ENCODE measurements at regions not wholly inside any gene's neighbourhood (a gene's known extent, or its start where the extent isn't known, plus 50 kb on each side); places are given as distances from the start of the nearest gene placed in this dataset.
"Not testable (repeated sequence)": the region's sequence is repeated elsewhere in the genome, so short reads cannot be mapped to it uniquely, and the experiment has no call there.

DNA sequence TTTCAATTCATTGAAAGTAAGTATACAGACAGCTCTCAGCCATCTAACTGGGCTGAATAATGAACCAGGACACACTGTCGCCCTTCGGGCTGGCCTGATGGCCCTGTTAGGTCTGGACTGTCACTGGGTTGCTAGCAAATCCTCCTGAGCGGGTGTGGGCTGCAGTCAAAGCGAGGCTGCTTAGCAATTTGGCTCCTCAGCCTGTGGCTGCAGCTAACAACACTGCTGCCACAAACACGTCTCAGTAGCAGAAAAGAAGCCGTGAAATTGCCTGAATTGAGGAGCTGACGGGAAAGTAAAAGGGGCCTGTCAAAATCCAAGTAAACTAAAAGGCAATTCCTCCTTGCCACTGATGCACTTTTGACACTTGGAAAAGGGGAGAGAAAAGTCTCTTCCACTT is 72.8 kb downstream of the SMIM20 start:
- H3K27ac ChIP-seq = no peak overlapping the region
- no peak overlapping the region for H3K4me3 ChIP-seq
- TF ChIP-seq, protein P1, sequence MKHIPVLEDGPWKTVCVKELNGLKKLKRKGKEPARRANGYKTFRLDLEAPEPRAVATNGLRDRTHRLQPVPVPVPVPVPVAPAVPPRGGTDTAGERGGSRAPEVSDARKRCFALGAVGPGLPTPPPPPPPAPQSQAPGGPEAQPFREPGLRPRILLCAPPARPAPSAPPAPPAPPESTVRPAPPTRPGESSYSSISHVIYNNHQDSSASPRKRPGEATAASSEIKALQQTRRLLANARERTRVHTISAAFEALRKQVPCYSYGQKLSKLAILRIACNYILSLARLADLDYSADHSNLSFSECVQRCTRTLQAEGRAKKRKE (CRISPR knock-in tag; IDR thresholded peaks at IDR 0.05; ENCODE audit: low read depth) = no peak
- TF ChIP-seq MYC (IDR thresholded peaks at IDR 0.05; ENCODE audit: borderline replicate concordance, low read length) (no peak), FOSL2 (IDR thresholded peaks at IDR 0.05) (no peak), FOSL2 (CRISPR knock-in tag; IDR thresholded peaks at IDR 0.05) (no peak), MAZ (IDR thresholded peaks at IDR 0.05; ENCODE audit: borderline replicate concordance, low read depth, low read length) (no peak), HOXA7 (CRISPR knock-in tag; IDR thresholded peaks at IDR 0.05) (no peak), EHF (CRISPR knock-in tag; IDR thresholded peaks at IDR 0.05) (no peak)
- TF ChIP-seq, protein P2, sequence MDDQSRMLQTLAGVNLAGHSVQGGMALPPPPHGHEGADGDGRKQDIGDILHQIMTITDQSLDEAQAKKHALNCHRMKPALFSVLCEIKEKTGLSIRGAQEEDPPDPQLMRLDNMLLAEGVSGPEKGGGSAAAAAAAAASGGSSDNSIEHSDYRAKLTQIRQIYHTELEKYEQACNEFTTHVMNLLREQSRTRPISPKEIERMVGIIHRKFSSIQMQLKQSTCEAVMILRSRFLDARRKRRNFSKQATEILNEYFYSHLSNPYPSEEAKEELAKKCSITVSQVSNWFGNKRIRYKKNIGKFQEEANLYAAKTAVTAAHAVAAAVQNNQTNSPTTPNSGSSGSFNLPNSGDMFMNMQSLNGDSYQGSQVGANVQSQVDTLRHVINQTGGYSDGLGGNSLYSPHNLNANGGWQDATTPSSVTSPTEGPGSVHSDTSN (IDR thresholded peaks at IDR 0.05) = no peak
- TF ChIP-seq, protein P3, sequence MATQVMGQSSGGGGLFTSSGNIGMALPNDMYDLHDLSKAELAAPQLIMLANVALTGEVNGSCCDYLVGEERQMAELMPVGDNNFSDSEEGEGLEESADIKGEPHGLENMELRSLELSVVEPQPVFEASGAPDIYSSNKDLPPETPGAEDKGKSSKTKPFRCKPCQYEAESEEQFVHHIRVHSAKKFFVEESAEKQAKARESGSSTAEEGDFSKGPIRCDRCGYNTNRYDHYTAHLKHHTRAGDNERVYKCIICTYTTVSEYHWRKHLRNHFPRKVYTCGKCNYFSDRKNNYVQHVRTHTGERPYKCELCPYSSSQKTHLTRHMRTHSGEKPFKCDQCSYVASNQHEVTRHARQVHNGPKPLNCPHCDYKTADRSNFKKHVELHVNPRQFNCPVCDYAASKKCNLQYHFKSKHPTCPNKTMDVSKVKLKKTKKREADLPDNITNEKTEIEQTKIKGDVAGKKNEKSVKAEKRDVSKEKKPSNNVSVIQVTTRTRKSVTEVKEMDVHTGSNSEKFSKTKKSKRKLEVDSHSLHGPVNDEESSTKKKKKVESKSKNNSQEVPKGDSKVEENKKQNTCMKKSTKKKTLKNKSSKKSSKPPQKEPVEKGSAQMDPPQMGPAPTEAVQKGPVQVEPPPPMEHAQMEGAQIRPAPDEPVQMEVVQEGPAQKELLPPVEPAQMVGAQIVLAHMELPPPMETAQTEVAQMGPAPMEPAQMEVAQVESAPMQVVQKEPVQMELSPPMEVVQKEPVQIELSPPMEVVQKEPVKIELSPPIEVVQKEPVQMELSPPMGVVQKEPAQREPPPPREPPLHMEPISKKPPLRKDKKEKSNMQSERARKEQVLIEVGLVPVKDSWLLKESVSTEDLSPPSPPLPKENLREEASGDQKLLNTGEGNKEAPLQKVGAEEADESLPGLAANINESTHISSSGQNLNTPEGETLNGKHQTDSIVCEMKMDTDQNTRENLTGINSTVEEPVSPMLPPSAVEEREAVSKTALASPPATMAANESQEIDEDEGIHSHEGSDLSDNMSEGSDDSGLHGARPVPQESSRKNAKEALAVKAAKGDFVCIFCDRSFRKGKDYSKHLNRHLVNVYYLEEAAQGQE (IDR thresholded peaks at IDR 0.05) = no peak
- H3K9me3 ChIP-seq = no peaks in the 10 kb centered on the region
- ChIA-PET POLR2A (no interaction called here), CTCF (interaction anchor here (1.2 to 4.5 kb wide), 7 partner anchors 9 to 734 kb away, joined by 3 to 37 read pairs (median 5); no protein-coding TSS in a partner anchor)
- 57% methylated on average over 4 of the region's 7 CpGs for WGBS (ENCODE audit: missing lambda C conversion rate)
- no peak overlapping the region for H3K4me2 ChIP-seq
- FAIRE-seq = no peak
- no peaks in the 10 kb centered on the region for H3K4me1 ChIP-seq
- no peak for DNase-seq (ENCODE audit: low read depth in 1 of 2, low spot score in 1 of 2)
- ATAC-seq = no peak

DNA sequence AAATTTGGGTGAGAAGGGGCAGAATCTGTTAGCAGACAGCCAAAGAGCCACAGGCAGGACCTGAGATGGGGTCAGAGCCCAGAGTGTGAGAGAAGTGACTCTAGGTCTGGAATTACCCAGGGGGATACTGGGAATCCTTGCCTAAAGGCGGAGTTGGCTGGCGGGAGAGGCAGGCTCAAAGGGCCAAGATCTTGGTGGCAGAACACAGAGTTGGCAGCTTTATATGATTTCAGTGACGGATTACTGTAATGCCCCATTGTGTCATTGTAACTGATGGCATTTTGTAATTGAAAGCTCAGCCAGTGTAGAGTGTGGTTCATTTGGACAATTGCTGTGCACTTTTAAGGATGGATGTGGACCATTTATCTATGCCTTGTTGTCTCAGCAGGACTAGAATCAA is 77.3 kb downstream of the SMIM20 start:
- H3K4me1 ChIP-seq = no peaks in the 10 kb centered on the region
- ChIA-PET POLR2A (no interaction called here), CTCF (interaction anchor here (1.2 kb wide), 1 partner anchor 492 kb away, joined by 3 read pairs; no protein-coding TSS in a partner anchor)
- FAIRE-seq = no peak
- WGBS (ENCODE audit: missing lambda C conversion rate) = 67% methylated on average over 1 of the region's 3 CpGs
- H3K9me3 ChIP-seq = no peaks in the 10 kb centered on the region
- H3K27ac ChIP-seq = no peak overlapping the region
- H3K4me3 ChIP-seq = no peak overlapping the region
- no peak for DNase-seq (ENCODE audit: low read depth in 1 of 2, low spot score in 1 of 2)
- no peak for ATAC-seq
- no peak overlapping the region for H3K4me2 ChIP-seq
- TF ChIP-seq SMC3 (IDR thresholded peaks at IDR 0.05) = no peak
- TF ChIP-seq, protein P3 (IDR thresholded peaks at IDR 0.05) = no peak

DNA sequence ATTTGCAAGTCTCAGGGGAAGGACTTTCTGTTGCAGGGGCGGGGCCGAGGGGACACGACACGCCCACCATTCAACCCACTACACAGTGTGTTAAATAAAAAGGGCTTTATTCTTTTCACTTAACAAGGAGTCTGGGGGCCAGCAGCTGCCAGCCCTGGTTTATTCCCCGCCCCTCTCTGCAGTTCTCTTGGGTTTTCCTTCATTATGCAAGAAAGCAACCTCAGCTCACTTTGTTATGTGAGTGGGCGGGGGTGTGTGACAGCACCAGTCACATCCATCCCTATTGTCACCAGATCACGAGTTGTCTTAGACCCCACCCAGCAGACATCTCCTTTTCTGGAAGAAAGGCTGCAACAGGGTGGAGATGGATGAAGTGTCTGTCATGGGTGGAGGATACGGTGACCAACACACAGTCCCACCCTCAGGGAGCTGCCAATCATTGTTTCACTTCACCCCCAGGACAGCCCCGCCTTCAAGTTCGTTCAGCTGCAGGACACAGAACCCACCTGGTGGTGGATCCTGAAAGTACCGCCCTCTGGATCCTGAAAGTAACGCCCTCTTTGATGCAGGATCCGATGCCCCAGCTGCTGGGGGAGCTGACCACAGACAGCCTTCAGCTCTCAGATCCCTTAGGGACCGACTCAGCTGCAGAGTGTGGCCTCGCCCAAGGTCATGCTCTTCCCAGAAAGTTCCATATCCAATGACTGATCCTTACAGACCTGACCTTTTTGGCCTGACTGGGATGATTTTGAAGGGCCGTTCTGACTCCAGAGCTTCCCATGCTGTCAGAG is 79.6 kb downstream of the SMIM20 start:
- DNase-seq (ENCODE audit: low read depth in 1 of 2, low spot score in 1 of 2) (peak; percentile 13 to 33), ATAC-seq (peak; percentile 68 to 82; a peak in 3 of 6 replicates), FAIRE-seq (no peak)
- Histone ChIP-seq H3K4me3 (no peak overlapping the region), H3K4me1 (no peaks in the 10 kb centered on the region), H3K4me2 (no peak overlapping the region), H3K27ac (no peak overlapping the region), H3K9me3 (no peaks in the 10 kb centered on the region)
- TF ChIP-seq RAD21 (conservative IDR thresholded peaks at IDR 0.05 in 1 of 2, IDR thresholded peaks at IDR 0.05 in 1 of 2) (0 out of 5 replicates have a peak, but pooled peaks of 1 of the 2 experiments have one; percentile 3), CEBPB (IDR thresholded peaks at IDR 0.05) (no peak)
- 64% methylated on average over 14 of the region's 16 CpGs for WGBS (ENCODE audit: missing lambda C conversion rate)
- CTCF ChIA-PET = interaction anchor here (0.6 to 1.0 kb wide), 2 partner anchors 41 to 417 kb away, joined by 3 read pairs; no protein-coding TSS in a partner anchor
- POLR2A ChIA-PET = no interaction called here

DNA sequence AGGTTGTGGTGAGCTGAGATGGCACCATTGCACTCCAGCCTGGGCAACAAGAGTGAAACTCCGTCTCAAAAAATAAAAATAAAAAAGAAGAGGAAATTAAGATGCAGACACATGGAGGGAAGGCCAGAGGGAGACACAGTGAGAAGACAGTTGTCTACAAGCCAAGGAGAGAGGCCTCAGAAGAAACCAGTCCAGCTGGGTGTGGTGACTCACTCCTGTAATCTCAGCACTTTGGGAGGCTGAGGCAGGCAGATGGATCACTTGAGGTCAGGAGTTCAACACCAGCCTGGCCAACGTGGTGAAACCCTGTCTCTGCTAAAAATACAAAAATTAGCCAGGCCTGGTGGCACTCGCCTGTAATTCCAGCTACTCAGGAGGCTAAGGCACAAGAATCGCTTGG is 80.6 kb downstream of the SMIM20 start:
- POLR2A ChIA-PET; FAIRE-seq; DNase-seq (ENCODE audit: low read depth in 1 of 2, low spot score in 1 of 2); H3K9me3 ChIP-seq; H3K27ac ChIP-seq; H3K4me3 ChIP-seq; H3K4me1 ChIP-seq; H3K4me2 ChIP-seq; ATAC-seq: not testable (repeated sequence)
- CTCF ChIA-PET = interaction anchor here (1.0 kb wide), 1 partner anchor 42 kb away, joined by 3 read pairs; no protein-coding TSS in a partner anchor
- WGBS (ENCODE audit: missing lambda C conversion rate) = 56% methylated on average over 2 of the region's 4 CpGs
